ENCODE measurements at regions not wholly inside any gene's neighbourhood (a gene's known extent, or its start where the extent isn't known, plus 50 kb on each side); places are given as distances from the start of the nearest gene placed in this dataset.

DNA sequence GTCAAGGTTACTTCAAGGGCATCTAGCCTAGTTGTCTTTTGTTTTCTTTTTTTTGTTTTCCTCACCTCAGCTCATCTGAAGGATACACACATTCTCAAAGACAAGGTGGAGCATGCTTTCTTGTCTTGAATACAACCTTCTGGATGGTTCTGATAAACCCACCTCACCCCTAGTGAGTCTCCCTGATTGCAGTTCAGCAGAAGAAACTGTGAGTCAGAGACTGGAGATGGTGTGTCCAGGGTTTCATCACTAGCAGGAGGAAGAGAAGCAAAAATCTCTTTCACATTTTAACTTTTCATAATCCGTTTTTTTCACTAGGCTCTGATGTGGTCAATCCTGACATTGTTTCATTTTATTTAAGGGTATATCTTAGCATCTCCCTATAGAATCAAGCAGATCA lies 143.0 kb upstream of the NRBF2 start:
- Histone ChIP-seq H3K4me3 (no peak overlapping the region), H3K36me3 (ENCODE audit: control insufficient read depth in 2 of 2, insufficient read depth in 2 of 2, low read length in 1 of 2) (no peaks in the 10 kb centered on the region), H3K79me2 (ENCODE audit: control insufficient read depth, insufficient read depth, low read length) (no peaks in the 10 kb centered on the region), H3K27ac (ENCODE audit: control insufficient read depth, insufficient read depth) (no peak overlapping the region), H2AFZ (ENCODE audit: control insufficient read depth, low read depth, low read length) (no peak overlapping the region), H3K4me2 (ENCODE audit: control insufficient read depth, insufficient read depth) (no peak overlapping the region), H3K27me3 (replicated peaks in 1 of 2; ENCODE audit: control insufficient read depth in 2 of 2, insufficient read depth in 2 of 2, low read length in 1 of 2) (no peaks in the 10 kb centered on the region), H3K9me3 (replicated peaks; ENCODE audit: control insufficient read depth, insufficient read depth, low read length) (no peaks in the 10 kb centered on the region; the same call in 2 of the 3 replicates), H4K20me1 (ENCODE audit: control insufficient read depth, insufficient read depth) (no peaks in the 10 kb centered on the region), H3K4me1 (ENCODE audit: control insufficient read depth, insufficient read depth, low read length) (peaks cover 8% of the 10 kb centered on the region), H3K9ac (ENCODE audit: control insufficient read depth, insufficient read depth, low read length) (no peak overlapping the region)
- WGBS (ENCODE audit: insufficient coverage, insufficient replicate concordance, low lambda C conversion rate, missing lambda C conversion rate) = 26% methylated on average over 1 of the region's 1 CpG
- RAD21 ChIA-PET (ENCODE audit: unreplicated experiment) = interaction anchor here (1.0 kb wide), 1 partner anchor 138 kb away, joined by 3 read pairs; no protein-coding TSS in a partner anchor
- intact Hi-C loops (cut with micrococcal nuclease; ENCODE audit: unreplicated experiment) = loop anchor here (5.0 kb wide), 1 partner anchor 138 kb away; no protein-coding TSS in a partner anchor
- no peak for FAIRE-seq
- TF ChIP-seq ETV6 (conservative IDR thresholded peaks at IDR 0.05 in 1 of 2, IDR thresholded peaks at IDR 0.05 in 1 of 2; ENCODE audit: borderline replicate concordance in 1 of 2, low read depth in 1 of 2) (no peak), MYC (IDR thresholded peaks at IDR 0.05; ENCODE audit: insufficient read depth, insufficient read length, insufficient replicate concordance, low read length, severe bottlenecking) (no peak), EP300 (IDR thresholded peaks at IDR 0.05; ENCODE audit: borderline replicate concordance in 1 of 2, control insufficient read depth in 1 of 2, low read depth in 2 of 2, low read length in 2 of 2) (no peak), POLR2AphosphoS2 (IDR thresholded peaks at IDR 0.05; ENCODE audit: low read depth, low read length) (no peak), ZNF274 (IDR thresholded peaks at IDR 0.05; ENCODE audit: insufficient read depth, insufficient read length) (no peak), GABPA (IDR thresholded peaks at IDR 0.05; ENCODE audit: low read depth) (no peak), ASH2L (IDR thresholded peaks at IDR 0.05; ENCODE audit: borderline replicate concordance, low read depth) (no peak)
- TF ChIP-seq, protein P1, sequence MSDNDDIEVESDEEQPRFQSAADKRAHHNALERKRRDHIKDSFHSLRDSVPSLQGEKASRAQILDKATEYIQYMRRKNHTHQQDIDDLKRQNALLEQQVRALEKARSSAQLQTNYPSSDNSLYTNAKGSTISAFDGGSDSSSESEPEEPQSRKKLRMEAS (IDR thresholded peaks at IDR 0.05; ENCODE audit: low read depth, low read length) = no peak
- TF ChIP-seq, protein P2, sequence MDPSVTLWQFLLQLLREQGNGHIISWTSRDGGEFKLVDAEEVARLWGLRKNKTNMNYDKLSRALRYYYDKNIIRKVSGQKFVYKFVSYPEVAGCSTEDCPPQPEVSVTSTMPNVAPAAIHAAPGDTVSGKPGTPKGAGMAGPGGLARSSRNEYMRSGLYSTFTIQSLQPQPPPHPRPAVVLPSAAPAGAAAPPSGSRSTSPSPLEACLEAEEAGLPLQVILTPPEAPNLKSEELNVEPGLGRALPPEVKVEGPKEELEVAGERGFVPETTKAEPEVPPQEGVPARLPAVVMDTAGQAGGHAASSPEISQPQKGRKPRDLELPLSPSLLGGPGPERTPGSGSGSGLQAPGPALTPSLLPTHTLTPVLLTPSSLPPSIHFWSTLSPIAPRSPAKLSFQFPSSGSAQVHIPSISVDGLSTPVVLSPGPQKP (IDR thresholded peaks at IDR 0.05; ENCODE audit: low read depth, low read length) = no peak
- TF ChIP-seq, protein P3, sequence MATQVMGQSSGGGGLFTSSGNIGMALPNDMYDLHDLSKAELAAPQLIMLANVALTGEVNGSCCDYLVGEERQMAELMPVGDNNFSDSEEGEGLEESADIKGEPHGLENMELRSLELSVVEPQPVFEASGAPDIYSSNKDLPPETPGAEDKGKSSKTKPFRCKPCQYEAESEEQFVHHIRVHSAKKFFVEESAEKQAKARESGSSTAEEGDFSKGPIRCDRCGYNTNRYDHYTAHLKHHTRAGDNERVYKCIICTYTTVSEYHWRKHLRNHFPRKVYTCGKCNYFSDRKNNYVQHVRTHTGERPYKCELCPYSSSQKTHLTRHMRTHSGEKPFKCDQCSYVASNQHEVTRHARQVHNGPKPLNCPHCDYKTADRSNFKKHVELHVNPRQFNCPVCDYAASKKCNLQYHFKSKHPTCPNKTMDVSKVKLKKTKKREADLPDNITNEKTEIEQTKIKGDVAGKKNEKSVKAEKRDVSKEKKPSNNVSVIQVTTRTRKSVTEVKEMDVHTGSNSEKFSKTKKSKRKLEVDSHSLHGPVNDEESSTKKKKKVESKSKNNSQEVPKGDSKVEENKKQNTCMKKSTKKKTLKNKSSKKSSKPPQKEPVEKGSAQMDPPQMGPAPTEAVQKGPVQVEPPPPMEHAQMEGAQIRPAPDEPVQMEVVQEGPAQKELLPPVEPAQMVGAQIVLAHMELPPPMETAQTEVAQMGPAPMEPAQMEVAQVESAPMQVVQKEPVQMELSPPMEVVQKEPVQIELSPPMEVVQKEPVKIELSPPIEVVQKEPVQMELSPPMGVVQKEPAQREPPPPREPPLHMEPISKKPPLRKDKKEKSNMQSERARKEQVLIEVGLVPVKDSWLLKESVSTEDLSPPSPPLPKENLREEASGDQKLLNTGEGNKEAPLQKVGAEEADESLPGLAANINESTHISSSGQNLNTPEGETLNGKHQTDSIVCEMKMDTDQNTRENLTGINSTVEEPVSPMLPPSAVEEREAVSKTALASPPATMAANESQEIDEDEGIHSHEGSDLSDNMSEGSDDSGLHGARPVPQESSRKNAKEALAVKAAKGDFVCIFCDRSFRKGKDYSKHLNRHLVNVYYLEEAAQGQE (IDR thresholded peaks at IDR 0.05; ENCODE audit: low read depth, low read length) = no peak
- TF ChIP-seq, protein P4, sequence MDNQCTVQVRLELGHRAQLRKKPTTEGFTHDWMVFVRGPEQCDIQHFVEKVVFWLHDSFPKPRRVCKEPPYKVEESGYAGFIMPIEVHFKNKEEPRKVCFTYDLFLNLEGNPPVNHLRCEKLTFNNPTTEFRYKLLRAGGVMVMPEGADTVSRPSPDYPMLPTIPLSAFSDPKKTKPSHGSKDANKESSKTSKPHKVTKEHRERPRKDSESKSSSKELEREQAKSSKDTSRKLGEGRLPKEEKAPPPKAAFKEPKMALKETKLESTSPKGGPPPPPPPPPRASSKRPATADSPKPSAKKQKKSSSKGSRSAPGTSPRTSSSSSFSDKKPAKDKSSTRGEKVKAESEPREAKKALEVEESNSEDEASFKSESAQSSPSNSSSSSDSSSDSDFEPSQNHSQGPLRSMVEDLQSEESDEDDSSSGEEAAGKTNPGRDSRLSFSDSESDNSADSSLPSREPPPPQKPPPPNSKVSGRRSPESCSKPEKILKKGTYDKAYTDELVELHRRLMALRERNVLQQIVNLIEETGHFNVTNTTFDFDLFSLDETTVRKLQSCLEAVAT (IDR thresholded peaks at IDR 0.05) = no peak
- CTCF ChIA-PET = interaction anchor here (1.1 kb wide), 1 partner anchor 10 kb away, joined by 3 read pairs; no protein-coding TSS in a partner anchor
- no peak for ATAC-seq
- SMC1A ChIA-PET (ENCODE audit: uncharacterized antibody, unreplicated experiment) = no interaction called here
- in situ Hi-C loops (cut with MboI) = no loop called here
- no TSS peak for BruUV-seq (replicated peaks)
- POLR2A ChIA-PET = no interaction called here
- DNase-seq (ENCODE audit: low read depth, low spot score) = no peak
